ENCODE measurements at regions not wholly inside any gene's neighbourhood (a gene's known extent, or its start where the extent isn't known, plus 50 kb on each side); places are given as distances from the start of the nearest gene placed in this dataset.

DNA sequence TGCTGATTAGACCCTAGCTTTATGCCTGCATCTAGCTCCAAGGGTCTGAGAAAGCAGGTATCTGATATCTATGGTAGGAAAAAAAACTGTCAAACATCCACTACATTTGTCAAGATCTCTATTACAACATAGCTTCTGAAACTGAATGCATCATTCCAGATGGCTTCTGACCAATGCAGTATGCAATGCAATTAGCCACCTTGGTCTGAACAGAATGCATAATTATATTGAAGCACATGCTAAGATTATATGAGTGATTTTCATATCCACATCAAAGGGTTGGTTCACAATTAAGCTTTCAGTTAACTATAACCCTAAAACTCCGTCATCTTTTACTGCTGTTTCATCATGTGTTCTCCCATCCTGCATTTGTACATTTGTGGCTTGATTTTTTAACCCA is 271.4 kb downstream of the POLR1F start:
- ChIA-PET POLR2A (no interaction called here), CTCF (no interaction called here)
- Mint-ChIP-seq H3K27me3 (no peaks in the 10 kb centered on the region), H3K4me1 (no peaks in the 10 kb centered on the region), H3K27ac (no peak overlapping the region), H3K36me3 (ENCODE audit: low read depth) (no peaks in the 10 kb centered on the region), H3K4me3 (no peak overlapping the region), H3K9me3 (no peaks in the 10 kb centered on the region)
- TF ChIP-seq, protein P1, sequence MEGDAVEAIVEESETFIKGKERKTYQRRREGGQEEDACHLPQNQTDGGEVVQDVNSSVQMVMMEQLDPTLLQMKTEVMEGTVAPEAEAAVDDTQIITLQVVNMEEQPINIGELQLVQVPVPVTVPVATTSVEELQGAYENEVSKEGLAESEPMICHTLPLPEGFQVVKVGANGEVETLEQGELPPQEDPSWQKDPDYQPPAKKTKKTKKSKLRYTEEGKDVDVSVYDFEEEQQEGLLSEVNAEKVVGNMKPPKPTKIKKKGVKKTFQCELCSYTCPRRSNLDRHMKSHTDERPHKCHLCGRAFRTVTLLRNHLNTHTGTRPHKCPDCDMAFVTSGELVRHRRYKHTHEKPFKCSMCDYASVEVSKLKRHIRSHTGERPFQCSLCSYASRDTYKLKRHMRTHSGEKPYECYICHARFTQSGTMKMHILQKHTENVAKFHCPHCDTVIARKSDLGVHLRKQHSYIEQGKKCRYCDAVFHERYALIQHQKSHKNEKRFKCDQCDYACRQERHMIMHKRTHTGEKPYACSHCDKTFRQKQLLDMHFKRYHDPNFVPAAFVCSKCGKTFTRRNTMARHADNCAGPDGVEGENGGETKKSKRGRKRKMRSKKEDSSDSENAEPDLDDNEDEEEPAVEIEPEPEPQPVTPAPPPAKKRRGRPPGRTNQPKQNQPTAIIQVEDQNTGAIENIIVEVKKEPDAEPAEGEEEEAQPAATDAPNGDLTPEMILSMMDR (IDR thresholded peaks at IDR 0.05), result no peak
- ATAC-seq (ENCODE audit: low read depth) (no peak), DNase-seq (no peak)
- intact Hi-C loops (cut with micrococcal nuclease), result no loop called here

DNA sequence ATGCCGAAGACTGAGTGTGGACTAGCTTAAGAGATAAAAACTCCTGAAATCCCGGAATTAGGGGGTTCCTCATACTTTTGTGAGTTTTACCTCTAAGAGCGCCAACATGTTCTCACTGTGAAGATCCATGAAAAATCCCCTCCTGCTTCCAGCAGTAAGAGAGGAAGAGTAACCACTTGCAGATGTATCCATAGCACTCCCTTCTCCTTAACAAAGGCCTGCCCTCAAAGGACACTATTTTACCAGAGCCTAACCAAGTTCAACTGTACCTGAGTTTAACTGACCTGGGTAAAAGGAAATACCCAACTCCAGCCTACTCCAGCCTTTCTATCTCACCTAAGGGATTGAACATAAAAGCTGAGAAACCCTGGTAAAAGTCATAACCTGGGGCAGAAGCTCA is 280.9 kb downstream of the POLR1F start:
- Mint-ChIP-seq H3K36me3 (ENCODE audit: low read depth) (no peaks in the 10 kb centered on the region), H3K4me1 (no peaks in the 10 kb centered on the region), H3K4me3 (no peak overlapping the region), H3K27ac (no peak overlapping the region), H3K9me3 (no peaks in the 10 kb centered on the region), H3K27me3 (no peaks in the 10 kb centered on the region)
- CTCF ChIA-PET, result no interaction called here
- DNase-seq, result no peak
- TF ChIP-seq, protein P1 (IDR thresholded peaks at IDR 0.05), result no peak
- intact Hi-C loops (cut with micrococcal nuclease), result no loop called here
- ATAC-seq (ENCODE audit: low read depth), result no peak
- POLR2A ChIA-PET, result no interaction called here

DNA sequence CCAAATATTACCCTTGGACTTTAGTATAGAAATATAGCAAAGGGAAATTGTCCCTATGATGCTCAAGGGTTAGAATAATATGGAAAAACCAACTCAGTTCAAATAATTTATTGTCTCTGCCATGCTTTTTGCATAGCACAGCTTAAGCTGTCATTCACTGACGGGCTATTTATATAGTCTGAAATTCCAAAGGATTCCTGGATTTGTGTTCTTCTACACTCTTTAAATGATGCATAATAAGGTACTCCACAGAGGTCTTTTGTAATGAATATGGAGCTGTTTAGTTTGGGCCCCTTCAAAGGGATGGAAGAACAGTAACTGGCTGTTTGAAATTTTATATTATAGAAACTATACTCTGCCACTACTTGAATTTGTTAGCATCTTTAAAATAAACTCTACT is 276.6 kb upstream of the FERD3L start:
- POLR2A ChIA-PET, result no interaction called here

DNA sequence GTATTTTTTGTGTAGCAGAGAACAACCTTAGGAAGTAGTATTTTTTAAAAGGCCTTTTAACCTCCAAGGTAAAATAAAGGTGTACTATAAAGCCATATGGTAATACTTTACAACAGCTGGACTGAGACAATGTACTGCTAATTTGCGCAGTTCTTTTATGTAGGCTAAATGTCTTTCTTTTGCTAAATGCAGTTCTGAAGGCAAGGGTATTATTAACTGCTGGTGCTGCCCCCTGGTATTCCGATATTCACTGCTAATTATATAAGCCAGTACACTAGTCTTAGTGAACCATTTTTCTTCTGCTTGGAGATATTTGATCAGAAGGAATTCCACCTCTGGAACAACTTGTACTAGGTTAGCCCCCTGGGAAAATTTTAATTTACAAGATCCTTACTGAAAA is 272.0 kb upstream of the FERD3L start:
- CTCF ChIA-PET, result no interaction called here
- Mint-ChIP-seq H3K27ac (no peak overlapping the region), H3K27me3 (no peaks in the 10 kb centered on the region), H3K4me3 (no peak overlapping the region), H3K9me3 (no peaks in the 10 kb centered on the region), H3K36me3 (ENCODE audit: low read depth) (no peaks in the 10 kb centered on the region), H3K4me1 (peaks cover 2% of the 10 kb centered on the region)
- DNase-seq (no peak), ATAC-seq (ENCODE audit: low read depth) (no peak)
- POLR2A ChIA-PET, result no interaction called here
- TF ChIP-seq, protein P1 (IDR thresholded peaks at IDR 0.05), result no peak
- intact Hi-C loops (cut with micrococcal nuclease), result no loop called here

More for the DNA sequence above, 276.6 kb upstream of the FERD3L start:
- no peaks in the 10 kb centered on the region for H3K9me3 Mint-ChIP-seq
- H3K27me3 Mint-ChIP-seq, result no peaks in the 10 kb centered on the region
- H3K36me3 Mint-ChIP-seq (ENCODE audit: low read depth), result no peaks in the 10 kb centered on the region
- H3K27ac Mint-ChIP-seq, result no peak overlapping the region
- TF ChIP-seq, protein P1 (IDR thresholded peaks at IDR 0.05), result no peak
- ATAC-seq (ENCODE audit: low read depth), result no peak
- CTCF ChIA-PET, result no interaction called here
- intact Hi-C loops (cut with micrococcal nuclease), result no loop called here
- no peak for DNase-seq
- no peak overlapping the region for H3K4me3 Mint-ChIP-seq
- peaks cover 2% of the 10 kb centered on the region for H3K4me1 Mint-ChIP-seq

DNA sequence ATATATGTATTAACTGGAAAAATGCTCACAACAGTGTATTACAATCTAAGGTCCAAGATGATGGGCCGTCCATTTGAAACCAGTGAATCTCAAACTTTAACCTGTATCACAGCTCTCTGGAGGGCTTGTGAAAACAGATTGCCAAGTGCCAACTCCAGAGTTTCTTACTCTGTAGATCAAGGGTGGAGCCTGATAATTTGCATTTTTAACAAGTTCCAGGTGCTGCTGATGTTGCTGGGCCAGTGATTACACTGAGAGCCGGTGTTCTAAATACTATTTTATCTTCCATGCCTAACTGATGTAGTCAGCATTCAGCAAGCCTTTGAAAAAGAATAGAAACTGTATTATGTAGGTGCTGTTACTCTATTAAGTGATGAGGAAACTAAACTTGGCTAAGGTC is 269.9 kb upstream of the FERD3L start:
- ChIA-PET POLR2A (no interaction called here), CTCF (no interaction called here)
- intact Hi-C loops (cut with micrococcal nuclease), result no loop called here
- H3K4me3 Mint-ChIP-seq, result no peak overlapping the region
- ATAC-seq (ENCODE audit: low read depth) (no peak), DNase-seq (no peak)
- H3K9me3 Mint-ChIP-seq, result no peaks in the 10 kb centered on the region
- no peak overlapping the region for H3K27ac Mint-ChIP-seq
- H3K36me3 Mint-ChIP-seq (ENCODE audit: low read depth), result no peaks in the 10 kb centered on the region
- H3K4me1 Mint-ChIP-seq, result no peaks in the 10 kb centered on the region
- H3K27me3 Mint-ChIP-seq, result no peaks in the 10 kb centered on the region
- TF ChIP-seq, protein P1 (IDR thresholded peaks at IDR 0.05), result no peak

All from activated B cell treated with CpG ODN at 0.5 μM for 24 hours (primary cell).